Pulmonary artery endothelial cell (primary cell): ENCODE measurements at regions not wholly inside any gene's neighbourhood (a gene's known extent, or its start where the extent isn't known, plus 50 kb on each side); places are given as distances from the start of the nearest gene placed in this dataset.
"Not testable (repeated sequence)": the region's sequence is repeated elsewhere in the genome, so short reads cannot be mapped to it uniquely, and the experiment has no call there.

Experiments used
- DNase-seq: peaks from one replicate; pipeline ENCODE4 v3.0.0-alpha.2; 2011; ENCODE audit warnings: low read depth, low spot score

GRCh38 chr5:39980056-39980455, 555.3 kb upstream of the DAB2 start:
- no peak for DNase-seq

- DNase-seq: no peak
Observed at GRCh38 chr5:39977066-39977655, 552.4 kb upstream of the DAB2 start.

- no peak for DNase-seq
Observed at GRCh38 chr5:39970117-39970798, 545.5 kb upstream of the DAB2 start.

GRCh38 chr5:39968381-39968780, 543.6 kb upstream of the DAB2 start:
- DNase-seq: no peak

- DNase-seq: no peak
Observed at GRCh38 chr5:39955156-39955555, 530.4 kb upstream of the DAB2 start.

GRCh38 chr5:39951070-39951469, 526.3 kb upstream of the DAB2 start:
- DNase-seq: no peak

GRCh38 chr5:39948867-39949468, 524.2 kb upstream of the DAB2 start:
- DNase-seq: peak; percentile 57

- no peak for DNase-seq
Observed at GRCh38 chr5:39948341-39948740, 523.6 kb upstream of the DAB2 start.

GRCh38 chr5:39947657-39948056, 522.9 kb upstream of the DAB2 start:
- DNase-seq: no peak

GRCh38 chr5:39946356-39947045, 521.7 kb upstream of the DAB2 start:
- no peak for DNase-seq

GRCh38 chr5:39945870-39946269, 521.1 kb upstream of the DAB2 start:
- no peak for DNase-seq

GRCh38 chr5:39943811-39944210, 519.0 kb upstream of the DAB2 start:
- no peak for DNase-seq

GRCh38 chr5:39942606-39943005, 517.8 kb upstream of the DAB2 start:
- DNase-seq: no peak

GRCh38 chr5:39941416-39941815, 516.6 kb upstream of the DAB2 start:
- no peak for DNase-seq

- DNase-seq: no peak
Observed at GRCh38 chr5:39934830-39935229, 510.1 kb upstream of the DAB2 start.

GRCh38 chr5:39933061-39933460, 508.3 kb upstream of the DAB2 start:
- no peak for DNase-seq

- no peak for DNase-seq
Observed at GRCh38 chr5:39928709-39929108, 503.9 kb upstream of the DAB2 start.

GRCh38 chr5:39919876-39920275, 495.1 kb upstream of the DAB2 start:
- DNase-seq: no peak

GRCh38 chr5:39912906-39913305, 488.1 kb upstream of the DAB2 start:
- no peak for DNase-seq

- DNase-seq: not testable (repeated sequence)
Observed at GRCh38 chr5:39907267-39907951, 482.6 kb upstream of the DAB2 start.

GRCh38 chr5:39906146-39906545, 481.4 kb upstream of the DAB2 start:
- no peak for DNase-seq

GRCh38 chr5:39905356-39905755, 480.6 kb upstream of the DAB2 start:
- no peak for DNase-seq
